ENCODE measurements at regions not wholly inside any gene's neighbourhood (a gene's known extent, or its start where the extent isn't known, plus 50 kb on each side); places are given as distances from the start of the nearest gene placed in this dataset.

- no peak overlapping the region for H3K4me3 ChIP-seq (ENCODE audit: low read depth, low read length)
- TF ChIP-seq, protein P1, sequence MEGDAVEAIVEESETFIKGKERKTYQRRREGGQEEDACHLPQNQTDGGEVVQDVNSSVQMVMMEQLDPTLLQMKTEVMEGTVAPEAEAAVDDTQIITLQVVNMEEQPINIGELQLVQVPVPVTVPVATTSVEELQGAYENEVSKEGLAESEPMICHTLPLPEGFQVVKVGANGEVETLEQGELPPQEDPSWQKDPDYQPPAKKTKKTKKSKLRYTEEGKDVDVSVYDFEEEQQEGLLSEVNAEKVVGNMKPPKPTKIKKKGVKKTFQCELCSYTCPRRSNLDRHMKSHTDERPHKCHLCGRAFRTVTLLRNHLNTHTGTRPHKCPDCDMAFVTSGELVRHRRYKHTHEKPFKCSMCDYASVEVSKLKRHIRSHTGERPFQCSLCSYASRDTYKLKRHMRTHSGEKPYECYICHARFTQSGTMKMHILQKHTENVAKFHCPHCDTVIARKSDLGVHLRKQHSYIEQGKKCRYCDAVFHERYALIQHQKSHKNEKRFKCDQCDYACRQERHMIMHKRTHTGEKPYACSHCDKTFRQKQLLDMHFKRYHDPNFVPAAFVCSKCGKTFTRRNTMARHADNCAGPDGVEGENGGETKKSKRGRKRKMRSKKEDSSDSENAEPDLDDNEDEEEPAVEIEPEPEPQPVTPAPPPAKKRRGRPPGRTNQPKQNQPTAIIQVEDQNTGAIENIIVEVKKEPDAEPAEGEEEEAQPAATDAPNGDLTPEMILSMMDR (IDR thresholded peaks at IDR 0.05; ENCODE audit: borderline replicate concordance, insufficient read depth, low read depth, low read length) = no peak
Measured at GRCh38 chr4:60443068-60443467, 757.1 kb upstream of the ADGRL3 start.

DNA sequence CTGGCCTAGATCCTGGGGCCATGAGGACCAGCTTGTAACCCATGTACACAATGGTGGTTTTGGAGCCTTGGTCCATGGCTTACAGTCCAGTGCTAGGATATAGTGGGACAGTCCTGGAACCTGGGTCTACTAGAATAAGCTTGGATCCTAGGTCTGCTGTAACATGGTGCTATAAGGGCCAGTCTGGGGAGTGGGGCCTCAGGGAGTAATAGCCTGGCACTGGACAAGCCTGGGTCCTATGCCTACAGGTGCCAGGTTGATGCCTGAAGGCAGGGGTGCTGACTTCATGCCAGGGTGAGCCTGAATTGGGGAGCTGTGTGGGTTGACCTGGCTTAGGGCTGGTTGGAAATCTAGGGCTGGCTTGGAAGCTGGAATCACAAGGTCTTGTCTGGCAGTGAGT lies 756.3 kb upstream of the ADGRL3 start:
- TF ChIP-seq, protein P1 (IDR thresholded peaks at IDR 0.05; ENCODE audit: borderline replicate concordance, insufficient read depth, low read depth, low read length) = no peak
- no peak overlapping the region for H3K4me3 ChIP-seq (ENCODE audit: low read depth, low read length)

DNA sequence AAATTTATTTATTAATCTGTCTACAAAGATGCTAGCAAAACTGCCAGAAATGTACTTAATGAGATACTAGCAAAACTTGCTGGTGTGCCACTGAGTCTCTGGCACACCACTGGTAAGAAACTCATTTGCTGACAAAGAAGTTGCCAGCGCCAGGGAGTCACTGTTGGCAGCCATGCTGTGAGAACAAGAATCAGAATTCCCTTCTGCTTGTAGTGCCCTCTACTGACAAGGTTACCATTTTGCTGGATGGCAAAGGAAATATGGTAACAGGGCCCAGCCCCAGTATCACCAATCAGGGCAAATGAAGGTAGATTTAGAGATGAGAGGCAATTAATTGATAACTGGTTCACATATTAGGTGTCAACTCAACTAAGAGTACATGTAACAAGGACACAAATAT lies 750.1 kb upstream of the ADGRL3 start:
- H3K4me3 ChIP-seq (ENCODE audit: low read depth, low read length) = no peak overlapping the region
- TF ChIP-seq, protein P1 (IDR thresholded peaks at IDR 0.05; ENCODE audit: borderline replicate concordance, insufficient read depth, low read depth, low read length) = no peak

GRCh38 chr4:60452266-60452665 lies 747.9 kb upstream of the ADGRL3 start:
- TF ChIP-seq, protein P1 (IDR thresholded peaks at IDR 0.05; ENCODE audit: borderline replicate concordance, insufficient read depth, low read depth, low read length) = no peak
- no peak overlapping the region for H3K4me3 ChIP-seq (ENCODE audit: low read depth, low read length)

DNA sequence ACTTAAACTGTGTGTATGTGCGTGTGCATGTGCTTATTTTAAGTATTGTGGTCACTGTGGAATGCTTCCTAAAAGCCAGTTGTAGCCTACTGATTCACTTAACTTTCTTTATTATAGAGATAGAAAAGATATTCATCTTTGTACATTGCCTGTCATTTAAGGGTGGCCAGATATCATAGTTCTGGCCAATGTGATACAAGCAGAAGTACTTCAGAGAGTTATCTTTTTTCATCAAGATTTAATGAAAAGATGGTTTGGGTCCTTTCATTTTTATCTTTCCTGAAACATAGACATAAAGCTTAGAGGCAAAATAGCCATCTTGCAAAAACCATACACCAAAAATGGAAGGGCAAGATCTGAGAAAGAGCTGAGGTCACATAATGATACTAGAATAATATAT lies 744.7 kb upstream of the ADGRL3 start:
- TF ChIP-seq, protein P1 (IDR thresholded peaks at IDR 0.05; ENCODE audit: borderline replicate concordance, insufficient read depth, low read depth, low read length) = no peak
- H3K4me3 ChIP-seq (ENCODE audit: low read depth, low read length) = no peak overlapping the region

DNA sequence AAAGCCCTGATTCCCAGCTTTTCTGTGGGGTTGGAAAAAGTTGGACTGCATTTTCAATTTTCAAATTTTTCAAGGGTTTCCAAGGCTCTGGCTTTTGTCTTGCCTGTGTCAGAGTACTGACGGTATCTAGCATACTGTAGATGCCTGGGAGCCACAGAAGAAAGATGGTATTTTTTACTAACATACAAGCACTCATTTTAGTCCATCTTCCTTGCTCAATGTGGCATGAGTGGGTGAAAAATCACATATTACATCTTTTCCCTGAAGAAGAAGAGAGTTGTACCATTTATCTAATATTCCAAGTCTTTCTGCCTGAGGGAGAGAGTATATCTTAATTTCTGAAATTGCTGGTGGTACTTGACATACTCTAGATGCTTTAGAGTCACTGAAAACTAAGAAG lies 738.6 kb upstream of the ADGRL3 start:
- TF ChIP-seq, protein P1 (IDR thresholded peaks at IDR 0.05; ENCODE audit: borderline replicate concordance, insufficient read depth, low read depth, low read length) = no peak
- H3K4me3 ChIP-seq (ENCODE audit: low read depth, low read length) = no peak overlapping the region

DNA sequence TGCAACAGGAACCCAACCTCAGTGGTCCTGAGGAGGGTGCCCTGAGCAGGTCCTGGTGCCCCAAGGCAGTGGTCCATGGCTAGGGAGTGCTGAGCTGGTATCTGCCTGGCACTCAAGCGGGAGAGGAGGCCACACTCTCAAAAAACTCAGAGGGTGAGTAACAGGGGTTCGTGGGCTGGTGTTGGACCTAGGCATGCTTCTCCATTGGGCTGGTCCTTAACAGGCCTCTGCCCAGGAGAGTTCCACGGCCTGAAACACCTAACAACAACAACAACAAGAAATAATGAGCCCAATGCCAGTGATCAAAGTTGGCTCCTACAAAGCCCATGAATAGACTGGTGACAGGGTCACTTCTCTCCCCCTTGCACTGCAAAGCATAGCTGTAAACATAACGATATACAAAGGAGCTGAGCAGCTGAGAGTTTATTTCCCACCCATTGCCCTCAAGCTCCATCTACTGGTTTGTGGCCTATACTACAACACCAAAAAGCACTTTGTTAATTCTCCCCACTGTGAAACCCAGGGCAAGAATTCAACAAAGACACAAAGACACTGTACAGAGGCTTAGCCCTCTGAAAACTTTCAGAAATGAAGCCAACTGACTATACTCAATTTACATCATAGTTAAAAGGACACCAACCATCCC lies 736.1 kb upstream of the ADGRL3 start:
- TF ChIP-seq, protein P1 (IDR thresholded peaks at IDR 0.05; ENCODE audit: borderline replicate concordance, insufficient read depth, low read depth, low read length) = peak; percentile 36; the same call in 1 of the 2 replicates
- no peak overlapping the region for H3K4me3 ChIP-seq (ENCODE audit: low read depth, low read length)
